ENCODE measurements at regions not wholly inside any gene's neighbourhood (a gene's known extent, or its start where the extent isn't known, plus 50 kb on each side); places are given as distances from the start of the nearest gene placed in this dataset.
"Not testable (repeated sequence)": the region's sequence is repeated elsewhere in the genome, so short reads cannot be mapped to it uniquely, and the experiment has no call there.

DNA sequence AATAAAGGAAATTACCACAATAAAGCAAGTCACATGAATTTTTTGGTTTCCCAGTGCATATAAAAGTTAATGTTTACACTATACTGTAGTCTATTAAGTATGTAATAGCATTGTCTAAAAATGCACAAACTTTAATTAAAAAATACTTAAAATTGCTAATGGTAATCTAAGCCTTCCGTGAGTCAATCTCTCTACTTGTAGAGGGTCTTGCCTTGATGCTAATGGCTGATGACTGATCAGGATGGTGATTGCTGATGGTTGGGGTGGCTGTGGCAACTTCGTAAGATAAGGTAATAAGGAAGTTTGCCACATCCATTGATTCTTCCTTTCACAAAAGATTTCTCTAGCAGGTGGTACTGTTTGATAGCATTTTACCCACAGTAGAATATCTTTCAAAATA is 466.6 kb upstream of the PROX1 start:
- Histone ChIP-seq H3K4me3 (ENCODE audit: low read depth in 1 of 2, low read length in 2 of 2) (no peak overlapping the region), H3K9ac (ENCODE audit: low read length) (no peak overlapping the region), H3K9me3 (ENCODE audit: low read length) (no peaks in the 10 kb centered on the region), H3K27ac (ENCODE audit: low read depth, low read length) (no peak overlapping the region), H3K27me3 (ENCODE audit: control insufficient read depth in 1 of 2, insufficient read depth in 2 of 2, low read length in 2 of 2) (no peaks in the 10 kb centered on the region), H3K36me3 (ENCODE audit: insufficient read depth, low read length) (no peaks in the 10 kb centered on the region), H3K4me1 (ENCODE audit: insufficient read depth, low read length) (no peaks in the 10 kb centered on the region)

DNA sequence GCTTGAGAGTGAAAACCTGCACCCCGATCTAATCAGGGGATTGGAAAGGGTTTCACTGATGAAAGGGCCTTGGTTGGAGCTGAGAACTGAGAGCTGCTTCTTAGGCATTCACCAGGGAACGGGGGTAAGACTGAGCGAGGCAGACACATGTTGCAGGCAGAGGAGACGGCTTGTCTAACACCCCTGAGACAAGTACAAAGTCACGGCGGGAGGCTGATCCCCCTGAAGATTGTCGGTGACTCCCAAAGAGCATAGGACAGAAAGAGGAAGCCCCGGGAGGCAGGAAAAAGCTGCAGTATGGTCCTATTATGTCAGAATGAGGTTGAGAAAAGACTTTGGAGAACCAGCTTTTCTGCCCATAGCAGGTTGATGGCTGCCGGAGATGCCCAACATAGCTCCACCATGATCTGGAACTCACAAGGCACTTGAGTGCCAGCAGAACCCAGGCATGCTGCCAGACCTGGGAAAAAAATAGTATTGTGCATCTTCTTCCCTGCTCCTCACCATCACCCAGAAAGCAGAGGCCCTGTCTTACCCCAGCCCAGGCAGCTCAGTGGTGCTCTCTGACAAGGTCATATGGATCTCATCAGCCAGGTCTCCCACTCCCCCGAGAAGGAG is 463.9 kb upstream of the PROX1 start:
- Histone ChIP-seq H3K9ac (ENCODE audit: low read length) (no peak overlapping the region), H3K4me1 (ENCODE audit: insufficient read depth, low read length) (no peaks in the 10 kb centered on the region), H3K4me3 (ENCODE audit: low read depth in 1 of 2, low read length in 2 of 2) (no peak overlapping the region), H3K27ac (ENCODE audit: low read depth, low read length) (no peak overlapping the region), H3K27me3 (ENCODE audit: control insufficient read depth in 1 of 2, insufficient read depth in 2 of 2, low read length in 2 of 2) (no peaks in the 10 kb centered on the region), H3K36me3 (ENCODE audit: insufficient read depth, low read length) (no peaks in the 10 kb centered on the region), H3K9me3 (ENCODE audit: low read length) (no peaks in the 10 kb centered on the region)

DNA sequence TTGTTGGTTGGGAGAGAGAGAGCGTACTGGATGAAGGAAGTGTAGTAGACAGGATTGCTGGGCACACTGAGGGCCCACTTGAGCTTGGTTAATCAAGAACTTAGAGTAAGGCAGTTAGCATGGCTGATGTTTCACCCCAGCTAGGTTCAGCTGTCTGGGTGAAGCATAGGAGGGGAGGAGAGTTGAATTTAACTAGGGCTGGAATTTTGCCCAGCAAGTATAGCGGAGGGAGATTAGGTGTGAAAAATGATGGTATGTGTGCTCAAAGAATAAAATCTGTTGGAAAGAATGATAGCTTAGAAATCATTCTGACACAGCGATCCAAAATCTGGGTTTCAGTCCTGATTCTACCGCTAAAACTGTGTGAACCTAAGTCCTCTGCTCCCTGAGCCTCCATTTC is 461.5 kb upstream of the PROX1 start:
- no peak overlapping the region for H3K4me3 ChIP-seq (ENCODE audit: low read depth in 1 of 2, low read length in 2 of 2)
- H3K9me3 ChIP-seq (ENCODE audit: low read length), result no peaks in the 10 kb centered on the region
- H3K4me1 ChIP-seq (ENCODE audit: insufficient read depth, low read length), result no peaks in the 10 kb centered on the region
- no peak overlapping the region for H3K27ac ChIP-seq (ENCODE audit: low read depth, low read length)
- no peaks in the 10 kb centered on the region for H3K27me3 ChIP-seq (ENCODE audit: control insufficient read depth in 1 of 2, insufficient read depth in 2 of 2, low read length in 2 of 2)
- no peak overlapping the region for H3K9ac ChIP-seq (ENCODE audit: low read length)
- no peaks in the 10 kb centered on the region for H3K36me3 ChIP-seq (ENCODE audit: insufficient read depth, low read length)

GRCh38 chr1:213530611-213531320 is 457.0 kb upstream of the PROX1 start:
- no peaks in the 10 kb centered on the region for H3K4me1 ChIP-seq (ENCODE audit: insufficient read depth, low read length)
- no peaks in the 10 kb centered on the region for H3K36me3 ChIP-seq (ENCODE audit: insufficient read depth, low read length)
- no peaks in the 10 kb centered on the region for H3K9me3 ChIP-seq (ENCODE audit: low read length)
- no peak overlapping the region for H3K9ac ChIP-seq (ENCODE audit: low read length)
- no peak overlapping the region for H3K4me3 ChIP-seq (ENCODE audit: low read depth in 1 of 2, low read length in 2 of 2)
- no peak overlapping the region for H3K27ac ChIP-seq (ENCODE audit: low read depth, low read length)
- no peaks in the 10 kb centered on the region for H3K27me3 ChIP-seq (ENCODE audit: control insufficient read depth in 1 of 2, insufficient read depth in 2 of 2, low read length in 2 of 2)

DNA sequence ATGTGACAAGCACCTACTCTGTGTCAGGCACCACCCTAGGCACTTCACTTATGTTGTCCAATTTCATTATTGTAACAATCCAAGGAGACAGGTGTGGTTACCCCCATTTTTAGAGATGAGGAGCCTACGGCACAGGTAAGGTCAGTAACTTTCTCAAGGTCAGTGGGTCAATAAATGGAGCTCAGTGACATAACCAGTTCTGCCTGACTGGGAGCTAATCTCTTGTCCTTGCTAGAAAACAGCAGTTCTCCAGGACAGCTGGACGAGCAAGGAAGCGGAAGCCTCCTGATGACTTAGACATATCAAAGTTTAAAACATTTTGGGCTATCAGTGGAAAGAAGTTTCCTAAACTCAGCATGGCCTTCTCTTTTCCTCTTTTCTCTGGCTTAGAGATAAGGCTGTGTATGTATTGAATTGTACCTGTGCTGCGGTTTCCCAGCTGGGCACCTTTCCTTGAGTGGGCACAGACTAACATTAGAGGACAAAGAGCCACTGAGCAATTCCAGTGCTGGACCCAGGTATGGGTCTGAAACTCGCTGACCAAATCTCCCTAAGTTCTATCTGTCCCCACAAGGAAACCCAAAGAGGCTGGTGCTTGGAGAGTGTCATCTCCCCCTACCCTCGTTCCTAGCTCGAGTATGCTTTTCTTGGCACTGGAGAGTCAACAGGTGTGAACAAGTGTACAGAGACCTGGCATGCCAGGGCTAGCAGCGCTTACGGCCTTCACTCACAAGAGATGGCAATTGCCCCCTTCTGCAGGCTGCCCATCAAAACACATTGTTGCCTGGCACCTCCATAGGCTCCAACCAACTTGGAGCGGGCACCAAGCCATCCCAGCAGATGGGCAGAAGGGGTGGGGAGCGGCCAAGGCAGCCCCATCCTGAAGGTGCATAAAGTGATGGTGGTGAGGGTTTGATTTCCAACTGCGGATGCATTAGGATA is 456.1 kb upstream of the PROX1 start:
- H3K36me3 ChIP-seq (ENCODE audit: insufficient read depth, low read length), result no peaks in the 10 kb centered on the region
- H3K27me3 ChIP-seq (ENCODE audit: control insufficient read depth in 1 of 2, insufficient read depth in 2 of 2, low read length in 2 of 2), result no peaks in the 10 kb centered on the region
- no peak overlapping the region for H3K4me3 ChIP-seq (ENCODE audit: low read depth in 1 of 2, low read length in 2 of 2)
- H3K27ac ChIP-seq (ENCODE audit: low read depth, low read length), result no peak overlapping the region
- H3K9me3 ChIP-seq (ENCODE audit: low read length), result no peaks in the 10 kb centered on the region
- H3K4me1 ChIP-seq (ENCODE audit: insufficient read depth, low read length), result no peaks in the 10 kb centered on the region
- H3K9ac ChIP-seq (ENCODE audit: low read length), result no peak overlapping the region

- Histone ChIP-seq H3K9me3 (ENCODE audit: low read length) (no peaks in the 10 kb centered on the region), H3K4me1 (ENCODE audit: insufficient read depth, low read length) (no peaks in the 10 kb centered on the region), H3K9ac (ENCODE audit: low read length) (no peak overlapping the region), H3K27ac (ENCODE audit: low read depth, low read length) (no peak overlapping the region), H3K27me3 (ENCODE audit: control insufficient read depth in 1 of 2, insufficient read depth in 2 of 2, low read length in 2 of 2) (no peaks in the 10 kb centered on the region), H3K36me3 (ENCODE audit: insufficient read depth, low read length) (no peaks in the 10 kb centered on the region), H3K4me3 (ENCODE audit: low read depth in 1 of 2, low read length in 2 of 2) (no peak overlapping the region)
Observed at GRCh38 chr1:213533125-213533524, 454.6 kb upstream of the PROX1 start.

DNA sequence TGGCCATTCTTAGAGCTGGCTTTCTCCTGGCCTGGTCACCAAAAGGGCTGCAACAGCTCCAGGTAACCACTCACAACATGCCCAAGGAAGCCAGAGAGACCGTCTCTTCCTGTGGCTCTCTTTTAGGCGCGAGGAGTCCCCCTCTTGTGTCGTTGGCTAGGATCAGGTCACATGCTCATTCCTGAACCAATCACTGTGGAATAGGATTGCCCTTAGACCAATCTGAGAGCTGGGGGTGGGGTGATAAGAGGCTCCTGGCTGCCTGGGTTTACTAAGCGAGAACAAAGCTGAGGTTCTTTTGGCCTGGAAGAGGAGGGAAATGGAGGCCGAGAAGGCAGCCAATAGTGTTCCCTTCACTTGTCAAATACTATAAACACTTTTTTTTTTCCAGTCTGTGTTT is 452.1 kb upstream of the PROX1 start:
- H3K4me1 ChIP-seq (ENCODE audit: insufficient read depth, low read length), result no peaks in the 10 kb centered on the region
- no peak overlapping the region for H3K4me3 ChIP-seq (ENCODE audit: low read depth in 1 of 2, low read length in 2 of 2)
- H3K27me3 ChIP-seq (ENCODE audit: control insufficient read depth in 1 of 2, insufficient read depth in 2 of 2, low read length in 2 of 2), result no peaks in the 10 kb centered on the region
- no peak overlapping the region for H3K27ac ChIP-seq (ENCODE audit: low read depth, low read length)
- no peaks in the 10 kb centered on the region for H3K36me3 ChIP-seq (ENCODE audit: insufficient read depth, low read length)
- no peaks in the 10 kb centered on the region for H3K9me3 ChIP-seq (ENCODE audit: low read length)
- H3K9ac ChIP-seq (ENCODE audit: low read length), result no peak overlapping the region

- H3K4me1 ChIP-seq (ENCODE audit: insufficient read depth, low read length), result no peaks in the 10 kb centered on the region
- H3K9ac ChIP-seq (ENCODE audit: low read length), result no peak overlapping the region
- H3K36me3 ChIP-seq (ENCODE audit: insufficient read depth, low read length), result no peaks in the 10 kb centered on the region
- H3K9me3 ChIP-seq (ENCODE audit: low read length), result no peaks in the 10 kb centered on the region
- H3K27me3 ChIP-seq (ENCODE audit: control insufficient read depth in 1 of 2, insufficient read depth in 2 of 2, low read length in 2 of 2), result no peaks in the 10 kb centered on the region
- no peak overlapping the region for H3K27ac ChIP-seq (ENCODE audit: low read depth, low read length)
- H3K4me3 ChIP-seq (ENCODE audit: low read depth in 1 of 2, low read length in 2 of 2), result no peak overlapping the region
Observed at GRCh38 chr1:213538251-213538650, 449.5 kb upstream of the PROX1 start.

- H3K36me3 ChIP-seq (ENCODE audit: insufficient read depth, low read length), result no peaks in the 10 kb centered on the region
- no peak overlapping the region for H3K9ac ChIP-seq (ENCODE audit: low read length)
- H3K4me1 ChIP-seq (ENCODE audit: insufficient read depth, low read length), result no peaks in the 10 kb centered on the region
- H3K4me3 ChIP-seq (ENCODE audit: low read depth in 1 of 2, low read length in 2 of 2), result no peak overlapping the region
- H3K27me3 ChIP-seq (ENCODE audit: control insufficient read depth in 1 of 2, insufficient read depth in 2 of 2, low read length in 2 of 2), result no peaks in the 10 kb centered on the region
- H3K9me3 ChIP-seq (ENCODE audit: low read length), result no peaks in the 10 kb centered on the region
- no peak overlapping the region for H3K27ac ChIP-seq (ENCODE audit: low read depth, low read length)
Observed at GRCh38 chr1:213539464-213539863, 448.3 kb upstream of the PROX1 start.

GRCh38 chr1:213541641-213542040 is 446.1 kb upstream of the PROX1 start:
- Histone ChIP-seq H3K27me3 (ENCODE audit: control insufficient read depth in 1 of 2, insufficient read depth in 2 of 2, low read length in 2 of 2) (no peaks in the 10 kb centered on the region), H3K4me3 (ENCODE audit: low read depth in 1 of 2, low read length in 2 of 2) (no peak overlapping the region), H3K9me3 (ENCODE audit: low read length) (no peaks in the 10 kb centered on the region), H3K4me1 (ENCODE audit: insufficient read depth, low read length) (no peaks in the 10 kb centered on the region), H3K27ac (ENCODE audit: low read depth, low read length) (no peak overlapping the region), H3K36me3 (ENCODE audit: insufficient read depth, low read length) (no peaks in the 10 kb centered on the region), H3K9ac (ENCODE audit: low read length) (no peak overlapping the region)

GRCh38 chr1:213545181-213545580 is 442.6 kb upstream of the PROX1 start:
- not testable (repeated sequence) for H3K27me3 ChIP-seq (ENCODE audit: control insufficient read depth in 1 of 2, insufficient read depth in 2 of 2, low read length in 2 of 2); H3K9me3 ChIP-seq (ENCODE audit: low read length); H3K36me3 ChIP-seq (ENCODE audit: insufficient read depth, low read length); H3K4me3 ChIP-seq (ENCODE audit: low read depth in 1 of 2, low read length in 2 of 2); H3K4me1 ChIP-seq (ENCODE audit: insufficient read depth, low read length); H3K27ac ChIP-seq (ENCODE audit: low read depth, low read length); H3K9ac ChIP-seq (ENCODE audit: low read length)

Measured in muscle layer of colon (tissue), 2 donors.